GOT3 (cell line): ENCODE measurements at regions not wholly inside any gene's neighbourhood (a gene's known extent, or its start where the extent isn't known, plus 50 kb on each side); places are given as distances from the start of the nearest gene placed in this dataset.
A peak's percentile ranks its signal among the peaks of the same experiment; 100 is the strongest.

ENCODE experiments used
- DNase-seq: peaks from one replicate; lab custom pipeline; 2025; ENCODE audit warnings: mixed read lengths; lab: John Stamatoyannopoulos, UW

DNA sequence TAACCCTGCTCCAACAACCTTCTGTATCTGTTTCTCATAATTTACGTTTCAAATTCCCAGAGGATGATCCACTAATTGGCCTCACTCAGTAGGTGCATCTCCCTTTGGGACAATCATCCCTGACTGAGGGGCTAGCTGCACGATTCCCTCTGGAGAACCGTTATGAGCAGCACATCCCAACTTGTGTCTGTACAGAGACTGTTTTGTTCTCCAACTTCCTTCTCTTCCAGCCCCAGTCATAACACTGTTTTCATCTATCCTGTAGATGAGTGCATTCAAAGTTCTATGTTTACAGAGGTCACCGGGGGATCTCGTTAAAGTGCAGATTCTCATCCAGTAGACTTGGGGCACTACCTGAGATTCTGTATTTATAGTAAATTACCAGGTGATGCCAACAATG, 187.2 kb downstream of the REEP3 start:
- no peak for DNase-seq

DNA sequence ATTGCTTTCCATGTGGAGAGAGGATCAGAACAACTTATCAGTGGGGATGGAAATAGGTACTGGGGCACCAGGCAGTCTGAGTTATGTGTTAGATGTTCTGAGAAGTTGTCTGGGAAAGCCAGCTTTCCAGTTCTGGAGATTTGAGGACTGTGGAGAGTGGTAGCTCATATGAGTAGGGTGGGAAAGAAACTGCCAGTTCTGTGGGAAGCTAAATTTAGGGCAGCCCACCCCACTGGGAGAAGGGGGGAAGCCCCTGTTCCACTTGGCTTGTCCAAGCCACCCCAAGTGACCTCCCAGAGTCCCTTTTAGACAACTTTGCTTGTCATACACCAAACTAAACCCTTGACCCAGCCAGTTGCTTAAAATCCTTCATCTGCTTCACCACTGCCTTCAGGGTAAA, 189.5 kb downstream of the REEP3 start:
- no peak for DNase-seq

DNA sequence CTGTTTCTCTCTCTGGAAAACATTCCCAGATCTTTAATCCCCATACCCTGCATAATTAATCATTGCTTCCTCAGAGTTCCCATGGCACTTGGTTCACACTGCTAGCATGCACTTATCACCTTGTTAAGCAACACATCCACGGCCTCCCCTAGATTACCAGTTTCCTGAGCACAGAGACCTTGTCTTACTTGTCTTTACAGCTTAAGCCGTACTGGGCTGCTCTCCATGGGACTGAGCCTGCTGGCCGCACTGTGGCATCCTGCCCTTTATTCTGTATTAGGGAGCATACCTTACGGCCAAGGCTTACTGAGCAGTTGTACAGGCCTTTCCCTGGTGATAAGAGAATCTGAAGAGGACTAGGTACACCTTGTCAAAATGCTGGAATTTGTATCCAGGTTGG, 190.2 kb downstream of the REEP3 start:
- no peak for DNase-seq

- DNase-seq: peak; percentile 38
These were observed 190.9 kb downstream of the REEP3 start for GRCh38 chr10:63711867-63712716.

DNA sequence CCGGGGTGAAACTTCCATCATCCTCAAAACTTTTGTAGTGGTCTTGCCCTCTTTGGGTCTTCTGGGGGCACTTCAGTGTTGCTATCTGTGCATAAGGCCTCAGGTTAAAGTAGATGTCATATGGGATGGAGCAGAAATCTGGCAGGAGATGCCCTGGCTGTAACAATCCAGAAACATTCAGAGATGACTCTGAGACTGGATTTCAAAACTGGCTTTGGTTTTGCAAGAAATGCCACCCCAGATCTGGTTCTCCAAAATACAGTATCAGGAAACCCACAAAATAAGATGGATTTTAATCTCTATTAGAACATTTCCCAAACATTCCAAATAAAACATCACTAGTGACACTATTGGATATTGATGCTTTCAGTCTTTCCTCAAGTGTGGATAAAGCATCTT, 191.5 kb downstream of the REEP3 start:
- DNase-seq: no peak

DNA sequence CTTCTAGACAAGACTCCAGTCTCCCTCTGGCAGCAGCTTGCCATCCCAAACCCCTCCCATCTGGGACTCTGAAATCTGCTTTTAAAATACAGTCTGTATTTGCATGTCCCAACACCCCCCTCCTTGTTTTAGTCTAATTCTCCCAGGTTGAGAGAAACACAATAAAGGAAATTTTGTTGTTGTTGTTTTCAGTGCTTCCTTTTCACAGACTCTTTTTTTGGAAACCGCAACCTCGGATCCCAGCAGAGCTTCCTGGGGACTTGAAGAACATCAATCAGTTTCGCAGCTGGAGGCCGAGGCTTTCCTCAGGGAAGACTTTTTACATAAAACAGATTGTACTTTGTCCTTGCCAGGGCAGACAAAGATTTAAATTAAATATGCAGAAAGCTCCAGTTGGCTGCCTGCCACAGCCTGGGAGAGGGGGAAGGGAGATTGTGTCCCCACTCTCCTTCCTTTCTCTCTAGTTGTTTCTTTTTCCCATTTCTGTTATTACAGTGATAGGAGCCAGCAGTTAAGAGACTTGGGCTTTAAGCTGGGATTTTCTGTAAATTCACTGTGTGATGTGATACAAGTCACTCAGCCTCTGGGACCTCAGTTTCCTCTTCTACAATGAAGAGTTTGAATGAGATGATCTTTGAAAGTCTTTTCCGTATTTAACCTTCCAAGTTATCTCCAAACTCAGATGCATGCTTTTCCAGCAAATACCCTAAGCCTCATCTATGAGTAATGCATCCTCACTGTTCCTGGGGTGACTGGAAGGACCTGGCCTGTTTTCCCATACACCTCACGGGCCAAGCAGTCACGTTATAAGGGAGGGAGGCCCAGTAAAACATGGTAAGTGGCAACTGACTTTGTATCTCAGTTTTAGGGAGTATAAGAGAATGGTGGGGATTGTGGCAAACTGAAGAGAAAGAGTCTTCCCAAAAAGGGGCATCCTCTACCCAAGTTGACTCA, 192.3 kb downstream of the REEP3 start:
- no peak for DNase-seq

DNA sequence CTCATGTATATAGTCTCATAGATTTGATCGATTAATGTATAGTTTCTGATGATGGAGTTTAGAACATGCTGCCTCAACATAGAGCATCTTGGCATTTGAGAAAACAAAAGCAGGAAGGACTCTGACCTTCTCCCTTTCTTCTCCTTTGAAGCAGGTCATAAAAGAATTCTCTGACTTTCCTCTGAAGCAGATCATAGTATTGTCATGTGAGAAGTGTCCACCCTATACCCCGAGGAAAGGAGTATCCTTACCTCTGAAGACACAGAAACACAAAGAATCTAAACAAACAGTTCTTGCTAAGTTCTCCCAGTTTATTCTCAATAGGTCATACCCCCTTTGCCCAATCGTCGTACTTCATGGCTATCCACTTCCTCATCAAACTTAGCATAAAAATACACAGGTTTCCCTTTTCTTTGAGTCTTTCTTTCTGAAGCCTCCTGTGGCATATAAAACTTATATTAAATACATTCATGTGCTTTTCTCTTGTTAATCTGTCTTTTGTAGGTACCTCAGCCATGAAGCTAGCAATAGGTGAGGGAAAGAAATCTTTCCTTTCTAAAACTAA, 194.9 kb downstream of the REEP3 start:
- DNase-seq: no peak

DNA sequence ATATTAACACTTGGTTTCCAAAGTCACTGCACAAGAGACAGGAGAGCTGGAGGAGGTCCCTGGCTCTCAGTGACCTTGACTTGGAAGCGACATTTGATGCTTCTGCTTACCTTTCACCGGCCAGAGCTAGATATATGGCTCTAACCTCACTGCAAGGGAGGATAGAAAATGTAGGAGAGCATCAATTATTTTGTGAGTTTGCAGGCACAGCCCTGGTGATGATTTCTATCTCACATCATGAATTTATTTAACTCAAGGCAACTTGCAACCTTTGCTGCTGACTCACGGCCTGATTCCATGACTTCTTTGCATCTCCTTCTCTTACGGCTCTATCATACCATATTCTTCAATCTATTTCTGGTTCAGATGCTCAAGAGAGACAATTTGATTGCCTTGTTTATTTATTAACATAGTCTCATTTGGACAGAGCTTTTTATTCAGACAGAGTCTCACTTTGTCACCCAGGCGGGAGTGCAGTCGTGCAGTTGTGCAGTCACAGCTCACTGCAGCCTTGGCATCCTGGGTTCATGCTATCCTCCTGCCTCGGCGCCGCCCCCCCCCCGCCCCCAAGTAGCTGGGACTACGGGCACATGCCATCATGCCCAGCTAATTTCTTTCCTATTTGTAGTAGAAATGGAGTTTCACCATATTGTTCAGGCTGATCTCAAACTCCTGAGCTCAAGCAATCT, 196.0 kb downstream of the REEP3 start:
- DNase-seq: no peak

- no peak for DNase-seq
These were observed 196.8 kb downstream of the REEP3 start for GRCh38 chr10:63718006-63718405.

GRCh38 chr10:63718421-63718820, 197.2 kb downstream of the REEP3 start:
- no peak for DNase-seq

DNA sequence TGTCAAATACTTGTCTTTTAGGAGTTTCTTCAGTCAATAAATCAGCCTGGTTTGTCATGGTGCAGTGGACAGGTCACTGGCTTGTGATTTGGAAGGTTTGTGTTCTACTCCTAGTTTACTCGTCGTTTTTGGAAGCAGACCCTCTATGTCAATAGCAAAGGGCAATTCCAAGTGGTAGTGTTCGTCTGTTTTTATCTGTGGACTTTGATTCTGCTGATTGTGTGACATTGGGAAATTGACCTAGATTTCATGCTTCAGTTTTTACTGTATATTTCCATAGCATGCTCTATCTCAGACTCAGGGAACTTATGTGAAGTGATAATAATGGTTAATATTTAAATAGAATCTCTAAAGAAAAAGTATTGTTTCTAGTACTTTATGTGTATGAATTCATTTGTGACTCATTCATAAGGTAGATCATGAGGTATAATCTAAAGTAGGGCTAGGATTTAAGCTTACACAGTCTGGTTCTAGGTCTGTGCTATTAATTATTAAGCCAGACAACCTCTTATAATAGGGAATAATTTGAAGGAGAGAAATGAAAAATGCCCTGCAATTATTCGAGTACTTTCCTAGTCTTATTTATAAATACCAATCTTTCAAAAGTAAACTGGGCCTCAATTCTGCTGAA, 198.1 kb downstream of the REEP3 start:
- DNase-seq: no peak

DNA sequence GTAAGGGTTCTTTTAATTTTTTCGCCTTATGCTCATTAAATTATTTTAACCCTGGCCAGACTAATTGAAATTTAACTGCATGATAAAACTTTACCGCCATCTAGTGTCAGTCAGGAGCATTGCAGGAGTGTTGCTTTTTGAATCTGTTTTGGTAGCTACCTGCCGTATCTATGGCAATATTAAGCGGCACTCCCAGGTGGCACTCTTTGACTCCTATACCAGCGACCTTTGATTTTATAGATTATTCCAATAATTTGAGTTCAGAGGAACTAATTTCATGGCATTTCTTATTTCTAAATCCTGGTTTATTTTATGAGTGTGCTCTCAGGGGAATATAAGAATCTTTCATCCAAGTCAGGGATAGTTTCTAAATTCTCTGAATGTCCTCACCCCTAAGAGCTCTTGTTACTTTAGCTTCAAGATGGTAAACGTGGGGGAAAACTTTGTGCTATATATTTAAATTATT, 198.9 kb downstream of the REEP3 start:
- no peak for DNase-seq

DNA sequence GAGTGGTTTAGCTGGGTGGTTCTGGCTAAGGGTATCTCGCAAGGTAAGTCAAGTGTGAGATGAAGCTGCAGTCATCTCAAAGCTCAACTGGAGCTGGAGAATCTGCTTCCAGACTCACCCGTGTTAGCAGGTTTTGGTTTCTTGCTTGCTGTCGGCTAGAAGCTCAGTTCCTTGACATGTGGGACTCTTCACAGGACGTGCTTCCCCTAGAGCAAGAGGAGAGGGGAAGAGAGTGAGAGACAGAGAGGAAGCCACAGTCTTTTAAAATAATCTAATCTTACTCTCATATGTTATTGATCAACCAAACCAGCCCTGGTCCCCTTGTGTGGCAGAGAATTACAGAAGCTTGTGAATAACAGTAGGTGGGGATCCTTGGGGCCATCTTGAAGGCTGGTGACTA, 199.5 kb downstream of the REEP3 start:
- no peak for DNase-seq

DNA sequence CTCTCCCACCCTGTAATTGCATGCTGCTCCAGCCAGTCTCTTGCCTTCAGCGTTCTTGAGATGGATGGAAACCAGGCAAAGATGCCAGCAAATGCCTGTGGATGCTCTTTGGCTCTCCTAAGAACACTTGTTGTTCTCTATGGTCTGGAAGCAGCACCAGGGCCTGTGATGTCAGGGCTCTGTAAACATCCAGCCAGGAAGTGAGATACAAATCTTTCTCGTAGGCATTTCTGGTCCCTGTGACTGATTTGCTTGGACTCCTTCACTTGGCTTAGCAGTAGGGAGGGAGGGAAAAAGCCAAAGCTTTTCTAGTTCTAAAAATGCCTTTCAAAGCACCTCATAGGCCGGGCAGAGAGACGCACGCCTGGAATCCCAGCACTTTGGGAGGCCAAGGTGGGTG, 201.3 kb downstream of the REEP3 start:
- DNase-seq: no peak

DNA sequence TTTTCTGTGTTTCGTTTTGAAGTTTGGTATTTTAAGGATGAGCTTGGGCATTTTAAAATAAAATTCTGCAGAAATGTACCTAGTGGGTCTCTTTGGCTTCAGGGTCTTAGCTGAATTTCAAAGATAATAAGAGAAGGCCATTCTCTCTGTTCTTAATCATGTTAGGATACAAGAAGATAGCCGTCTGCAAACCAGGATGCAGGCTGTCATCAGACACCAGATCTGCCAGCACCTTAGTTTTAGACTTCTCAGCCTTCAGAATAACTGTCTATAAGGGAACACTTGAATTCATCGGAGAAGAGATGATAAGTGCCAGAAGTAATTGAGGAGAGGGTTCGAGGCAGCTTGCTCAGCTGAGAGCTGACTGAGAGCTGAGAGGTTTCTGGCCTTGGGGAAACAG, 202.1 kb downstream of the REEP3 start:
- DNase-seq: no peak

DNA sequence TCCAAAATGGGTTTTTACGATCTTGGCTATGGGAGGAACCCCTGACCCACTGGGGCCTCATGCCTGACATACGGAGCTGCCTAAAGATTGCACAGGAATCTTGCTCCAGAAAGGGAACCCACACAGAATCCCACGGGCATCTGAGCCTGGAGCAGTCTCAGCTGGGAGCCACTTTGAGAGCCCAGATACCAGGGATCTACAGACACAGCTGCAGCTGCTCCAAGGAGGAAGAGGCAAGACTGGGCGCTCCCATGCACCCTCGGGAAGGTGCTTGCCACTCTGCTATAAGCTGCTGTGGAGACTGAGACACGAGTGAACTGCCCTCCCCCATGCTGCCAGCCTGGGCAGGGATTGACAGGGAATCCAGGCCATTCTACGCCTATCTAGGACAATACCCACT, 202.5 kb downstream of the REEP3 start:
- DNase-seq: no peak

DNA sequence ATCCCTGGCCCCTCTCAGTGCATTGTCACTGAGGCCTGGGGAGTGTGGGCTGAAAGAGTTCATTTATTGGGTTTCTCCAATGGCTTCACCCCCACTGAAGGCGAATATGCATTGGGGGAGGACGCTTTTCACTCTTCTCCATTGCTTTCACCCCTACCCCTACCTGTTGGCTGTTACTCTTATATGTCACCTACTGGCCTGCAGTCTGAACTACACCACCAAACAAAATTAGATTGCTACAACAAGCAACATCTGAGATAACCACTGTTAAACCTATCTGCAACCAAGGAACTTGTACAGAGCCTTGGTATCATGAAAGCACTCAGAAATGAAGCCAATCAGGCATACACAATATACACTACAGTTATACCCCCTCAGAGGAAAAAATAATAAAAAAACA, 203.7 kb downstream of the REEP3 start:
- no peak for DNase-seq

DNA sequence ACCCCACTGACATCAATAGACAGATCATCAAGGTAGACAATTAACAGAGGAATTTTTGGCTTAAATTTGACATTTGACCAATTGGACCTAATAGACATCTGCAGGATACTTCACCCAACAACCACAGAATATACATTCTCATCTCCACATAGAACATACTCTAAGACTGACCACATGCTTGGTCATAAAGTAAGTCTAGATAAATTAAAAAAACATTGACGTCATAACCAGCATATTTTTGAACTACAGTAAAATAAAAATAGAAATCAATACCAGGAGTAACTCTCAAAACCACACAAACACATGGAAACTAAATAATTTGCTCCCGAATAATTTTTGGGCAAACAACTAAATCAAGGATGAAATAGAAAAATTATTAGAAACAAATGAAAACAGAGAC, 205.7 kb downstream of the REEP3 start:
- DNase-seq: no peak

DNA sequence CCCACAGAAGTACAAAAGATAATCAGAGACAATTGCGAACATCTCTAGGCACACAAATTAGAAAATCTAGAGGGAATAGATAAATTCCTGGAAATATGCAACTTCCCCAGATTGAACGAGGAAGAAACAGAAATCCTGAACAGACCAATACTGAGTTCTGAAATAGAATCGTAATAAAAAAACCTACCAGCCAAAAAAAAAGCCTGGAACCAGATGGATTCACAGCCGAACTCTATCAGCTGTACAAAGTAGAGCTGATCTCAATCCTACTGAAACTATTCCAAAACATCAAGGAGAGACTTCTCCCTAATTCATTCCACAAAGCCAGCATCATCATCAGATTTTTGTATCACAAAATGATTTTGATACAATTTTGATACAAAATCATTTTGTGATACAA, 206.4 kb downstream of the REEP3 start:
- DNase-seq: no peak

GRCh38 chr10:63735305-63735704, 214.1 kb downstream of the REEP3 start:
- no peak for DNase-seq

DNA sequence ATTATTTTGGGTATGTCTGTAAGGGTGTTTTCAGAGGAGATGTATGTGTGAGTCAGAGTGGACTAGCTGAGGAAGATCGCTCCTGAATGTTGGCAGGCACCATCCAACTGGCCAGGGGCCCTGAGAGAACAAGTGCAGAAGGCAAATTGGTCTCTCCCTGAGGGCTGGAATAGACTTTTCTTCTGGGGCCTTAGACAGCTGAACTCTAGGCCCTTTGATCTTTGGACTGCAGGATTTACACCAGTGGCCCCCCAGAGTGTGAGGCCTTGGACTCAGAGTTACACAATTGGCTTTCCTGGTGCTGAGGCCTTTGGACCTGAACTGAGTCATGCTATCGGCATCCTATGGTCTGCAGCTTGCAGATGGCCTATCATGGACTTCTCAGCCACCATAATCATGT, 217.2 kb downstream of the REEP3 start:
- no peak for DNase-seq
